A673 (cell line): ENCODE measurements at regions not wholly inside any gene's neighbourhood (a gene's known extent, or its start where the extent isn't known, plus 50 kb on each side); places are given as distances from the start of the nearest gene placed in this dataset.

Experiments
- BruUV-seq: library from RNA; stranded (reverse); fragments of 400-500 nt; replicated peaks from 2 replicates; lab custom pipeline; 2021; lab: Mats Ljungman, UMichigan
- CTCF ChIA-PET: fragments of 300-600 bp; sonication (Branson Sonifier 250); formaldehyde crosslinking; loops from one replicate; lab custom pipeline; 2022; ENCODE audit warnings: antibody characterized with exemption; lab: Charles Lee
- POLR2A ChIA-PET: fragments of 300-600 bp; sonication (Branson Sonifier 250); formaldehyde crosslinking; loops from one replicate; lab custom pipeline; 2022; ENCODE audit warnings: antibody characterized with exemption; ENCODE audit not compliant: low non-redundant PET; lab: Charles Lee
- DNase-seq: peaks from one replicate; pipeline ENCODE4 v3.0.0-alpha.2; 2015; ENCODE audit warnings: low spot score
- H3K27ac ChIP-seq: fragments of 200-600 bp; sonication (generic); 2 replicates; pipeline ENCODE4 v1.5.1; 2016; ENCODE audit warnings: mixed run types, low read depth, mild to moderate bottlenecking, mixed read lengths, antibody characterized with exemption, low read length; ENCODE audit not compliant: poor library complexity, severe bottlenecking
- H3K27me3 ChIP-seq: fragments of 200-600 bp; sonication (generic); replicated peaks from 2 replicates; pipeline ENCODE4 v1.6.1; 2017; ENCODE audit warnings: mixed run types, low read depth, mild to moderate bottlenecking, mixed read lengths, antibody characterized with exemption, low read length; ENCODE audit not compliant: insufficient read depth, poor library complexity
- H3K36me3 ChIP-seq: fragments of 200-600 bp; sonication (generic); 2 replicates; pipeline ENCODE4 v1.6.1; 2016; ENCODE audit warnings: mixed run types, mild to moderate bottlenecking, mixed read lengths, antibody characterized with exemption, low read length; ENCODE audit not compliant: insufficient read depth, poor library complexity, severe bottlenecking
- H3K4me1 ChIP-seq: fragments of 200-600 bp; sonication (generic); 2 replicates; pipeline ENCODE4 v1.6.1; 2017; ENCODE audit warnings: mixed run types, mild to moderate bottlenecking, mixed read lengths, antibody characterized with exemption, low read length; ENCODE audit not compliant: insufficient read depth, poor library complexity, severe bottlenecking
- H3K4me3 ChIP-seq: fragments of 200-600 bp; sonication (generic); 2 replicates; pipeline ENCODE4 v1.5.1; 2016; ENCODE audit warnings: low read depth, mixed run types, mild to moderate bottlenecking, mixed read lengths, low read length; ENCODE audit not compliant: poor library complexity, severe bottlenecking
- H3K9me3 ChIP-seq: fragments of 200-600 bp; sonication (generic); 2 replicates; pipeline ENCODE4 v1.6.1; 2016; ENCODE audit warnings: mixed run types, low read depth, mild to moderate bottlenecking, mixed read lengths, antibody characterized with exemption, low read length; ENCODE audit not compliant: poor library complexity, severe bottlenecking
- CTCF ChIP-seq: fragments of 300-800, 200-600 bp; sonication (generic); conservative IDR thresholded peaks from 2 replicates; pipeline ENCODE4 v1.5.1; 2017; ENCODE audit warnings: low read depth, mild to moderate bottlenecking, antibody characterized with exemption, low read length, moderate library complexity, mixed read lengths
- EZH2 ChIP-seq: fragments of 200-600 bp; sonication (generic); IDR thresholded peaks from 2 replicates; pipeline ENCODE4 v1.6.1; 2017; ENCODE audit warnings: borderline replicate concordance, low read depth, mild to moderate bottlenecking, mixed read lengths, antibody characterized with exemption, low read length; ENCODE audit not compliant: poor library complexity, severe bottlenecking
- intact Hi-C: fragments of 100-400 bp; cut with micrococcal nuclease; formaldehyde crosslinking; loops from one replicate; pipeline ENCODE4 v1.10.0; 2022; ENCODE audit not compliant: unreplicated experiment

GRCh38 chr13:31653730-31654129 lies 85.6 kb upstream of the RXFP2 start:
- ChIA-PET POLR2A (no interaction called here), CTCF (no interaction called here)
- H3K27ac ChIP-seq, result no peak overlapping the region

DNA sequence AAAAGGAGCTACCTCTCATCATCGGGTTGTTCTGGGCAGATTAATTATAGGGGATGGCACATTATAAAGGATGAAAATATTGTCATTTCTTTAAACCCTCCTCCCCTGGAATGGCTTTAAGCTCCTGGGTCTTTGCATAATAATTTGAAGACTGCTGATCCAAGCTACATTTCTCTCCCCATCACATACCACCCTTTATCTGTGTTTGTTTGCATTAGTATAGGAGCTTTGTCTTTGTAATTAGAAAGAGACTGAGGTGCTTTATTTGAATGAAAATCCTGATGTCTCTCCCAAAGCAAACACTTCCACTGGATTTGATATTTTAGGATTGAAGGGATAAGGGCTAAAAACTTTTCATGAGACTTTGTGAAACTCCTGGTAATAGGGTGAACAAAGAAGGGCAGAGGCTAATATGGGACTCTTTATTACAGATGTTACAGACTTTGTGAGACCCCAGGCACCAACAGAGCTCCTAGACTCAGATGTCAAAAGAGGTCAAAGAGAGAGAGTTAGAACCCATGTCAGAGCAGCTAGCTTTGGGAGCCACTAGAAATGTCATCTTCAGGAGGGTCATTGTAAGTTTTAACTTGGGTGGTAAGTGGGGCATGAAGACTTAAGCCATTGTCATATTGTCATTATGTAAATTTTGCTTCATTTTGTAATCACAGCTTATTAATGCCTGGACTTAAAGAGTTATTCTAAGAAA lies 75.3 kb upstream of the RXFP2 start:
- Histone ChIP-seq H3K36me3 (no peaks in the 10 kb centered on the region), H3K27ac (no peak overlapping the region), H3K9me3 (no peaks in the 10 kb centered on the region), H3K4me3 (no peak overlapping the region), H3K27me3 (no peaks in the 10 kb centered on the region), H3K4me1 (no peaks in the 10 kb centered on the region)
- POLR2A ChIA-PET, result no interaction called here
- TF ChIP-seq EZH2 (no peak), CTCF (no peak)
- intact Hi-C loops, result no loop called here
- no peak for DNase-seq
- no TSS peak for BruUV-seq
- CTCF ChIA-PET, result no interaction called here

More at GRCh38 chr13:31653730-31654129, 85.6 kb upstream of the RXFP2 start:
- no peak for DNase-seq
- BruUV-seq, result no TSS peak
- Histone ChIP-seq H3K36me3 (no peaks in the 10 kb centered on the region), H3K27me3 (no peaks in the 10 kb centered on the region), H3K4me3 (no peak overlapping the region), H3K4me1 (no peaks in the 10 kb centered on the region), H3K9me3 (no peaks in the 10 kb centered on the region)
- intact Hi-C loops, result no loop called here
- TF ChIP-seq EZH2 (no peak), CTCF (no peak)

DNA sequence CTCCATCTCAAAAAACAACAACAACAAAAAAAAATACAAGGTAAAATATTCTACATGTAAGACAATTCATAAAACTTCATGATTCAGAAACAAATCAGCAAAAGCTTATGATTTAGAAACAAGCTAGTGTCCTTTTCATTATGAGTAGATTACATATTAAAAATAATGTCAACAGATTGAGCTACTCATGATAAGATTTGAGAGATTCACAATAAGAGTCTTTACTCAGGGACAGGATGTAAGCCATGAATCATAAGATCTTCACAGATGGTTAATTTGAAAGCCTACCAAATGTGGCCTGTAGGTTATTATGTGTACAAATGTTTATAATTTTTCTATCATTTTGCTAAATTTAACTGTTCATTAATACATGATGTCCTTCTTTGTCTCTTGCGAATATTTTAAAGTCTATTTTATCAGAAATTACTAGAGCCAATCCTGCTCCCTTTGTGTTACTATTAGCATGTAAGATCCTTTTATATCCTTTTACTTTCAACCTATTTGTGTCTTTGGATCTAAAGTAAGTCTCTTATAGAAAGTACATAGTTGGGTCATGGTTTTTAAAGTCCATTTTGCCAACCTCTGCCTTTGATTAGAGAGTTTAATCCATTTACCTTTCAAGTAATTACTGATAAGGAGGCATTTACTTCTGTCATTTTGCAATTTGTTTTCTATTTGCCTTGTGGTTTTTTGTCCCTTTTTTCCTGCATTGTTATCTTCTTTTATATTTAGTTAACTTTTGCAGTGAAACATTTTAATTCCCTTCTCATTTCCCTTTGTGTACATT lies 68.3 kb upstream of the RXFP2 start:
- H3K9me3 ChIP-seq, result no peaks in the 10 kb centered on the region
- TF ChIP-seq EZH2, result no peak
- no peak for TF ChIP-seq CTCF
- H3K27ac ChIP-seq, result no peak overlapping the region
- no peaks in the 10 kb centered on the region for H3K4me1 ChIP-seq
- ChIA-PET POLR2A (no interaction called here), CTCF (no interaction called here)
- BruUV-seq, result no TSS peak
- no peaks in the 10 kb centered on the region for H3K36me3 ChIP-seq
- no peaks in the 10 kb centered on the region for H3K27me3 ChIP-seq
- no peak overlapping the region for H3K4me3 ChIP-seq
- no peak for DNase-seq
- intact Hi-C loops, result no loop called here
